ENCODE measurements at regions not wholly inside any gene's neighbourhood (a gene's known extent, or its start where the extent isn't known, plus 50 kb on each side); places are given as distances from the start of the nearest gene placed in this dataset.

- no peak for TF ChIP-seq EZH2 (IDR thresholded peaks at IDR 0.05)
- peak; percentile 85 for TF ChIP-seq CTCF (IDR thresholded peaks at IDR 0.05)
- TF ChIP-seq EZH2phosphoT487 (IDR thresholded peaks at IDR 0.05): no peak
These were observed 174.0 kb upstream of the PRICKLE2 start for GRCh38 chr3:64399205-64399800.

GRCh38 chr3:64398476-64398875, 173.2 kb upstream of the PRICKLE2 start:
- H2AFZ ChIP-seq (replicated peaks): no peak overlapping the region
- H3K9me3 Mint-ChIP-seq: no peaks in the 10 kb centered on the region
- peaks cover 23% of the 10 kb centered on the region for H3K4me1 Mint-ChIP-seq
- no peak for TF ChIP-seq EZH2phosphoT487 (IDR thresholded peaks at IDR 0.05)
- no peak for TF ChIP-seq CTCF (IDR thresholded peaks at IDR 0.05)
- H3K4me3 Mint-ChIP-seq: no peak overlapping the region
- no peaks in the 10 kb centered on the region for H3K27me3 ChIP-seq
- H3K9me3 ChIP-seq (ENCODE audit: low read depth): no peaks in the 10 kb centered on the region
- no peak overlapping the region for H3K9ac ChIP-seq
- no peak overlapping the region for H3K4me3 ChIP-seq
- peaks cover 19% of the 10 kb centered on the region for H3K4me1 ChIP-seq
- no peak overlapping the region for H3K27ac Mint-ChIP-seq
- no peaks in the 10 kb centered on the region for H3K79me2 ChIP-seq (ENCODE audit: low read depth)
- H3K27ac ChIP-seq: no peak overlapping the region
- no peaks in the 10 kb centered on the region for H3K36me3 ChIP-seq
- H4K20me1 ChIP-seq (ENCODE audit: low read depth): no peaks in the 10 kb centered on the region
- no peaks in the 10 kb centered on the region for H3K36me3 Mint-ChIP-seq
- H3F3A ChIP-seq (ENCODE audit: low read depth): peaks cover 20% of the 10 kb centered on the region
- no peak for DNase-seq (ENCODE audit: low spot score)
- no peak overlapping the region for H3K4me2 ChIP-seq
- H3K27me3 Mint-ChIP-seq (ENCODE audit: insufficient read depth, low read depth): peaks cover 3% of the 10 kb centered on the region

More at GRCh38 chr3:64399205-64399800, 174.0 kb upstream of the PRICKLE2 start:
- H4K20me1 ChIP-seq (ENCODE audit: low read depth): no peaks in the 10 kb centered on the region
- no peak overlapping the region for H2AFZ ChIP-seq (replicated peaks)
- H3K27me3 Mint-ChIP-seq (ENCODE audit: insufficient read depth, low read depth): peaks cover 3% of the 10 kb centered on the region
- H3K27me3 ChIP-seq: no peaks in the 10 kb centered on the region
- H3K4me2 ChIP-seq: no peak overlapping the region
- no peak overlapping the region for H3K9ac ChIP-seq
- no peaks in the 10 kb centered on the region for H3K36me3 Mint-ChIP-seq
- peak; percentile 67 for DNase-seq (ENCODE audit: low spot score)
- no peak overlapping the region for H3K4me3 Mint-ChIP-seq
- H3K9me3 ChIP-seq (ENCODE audit: low read depth): no peaks in the 10 kb centered on the region
- H3K9me3 Mint-ChIP-seq: no peaks in the 10 kb centered on the region
- no peak overlapping the region for H3K27ac Mint-ChIP-seq
- no peaks in the 10 kb centered on the region for H3K79me2 ChIP-seq (ENCODE audit: low read depth)
- H3K27ac ChIP-seq: no peak overlapping the region
- H3K4me3 ChIP-seq: no peak overlapping the region
- peaks cover 25% of the 10 kb centered on the region for H3K4me1 Mint-ChIP-seq
- no peaks in the 10 kb centered on the region for H3K36me3 ChIP-seq
- peaks cover 20% of the 10 kb centered on the region for H3F3A ChIP-seq (ENCODE audit: low read depth)
- peaks cover 19% of the 10 kb centered on the region for H3K4me1 ChIP-seq

GRCh38 chr3:64398006-64398405, 172.7 kb upstream of the PRICKLE2 start:
- Histone ChIP-seq H4K20me1 (ENCODE audit: low read depth) (no peaks in the 10 kb centered on the region), H2AFZ (replicated peaks) (no peak overlapping the region), H3K27me3 (no peaks in the 10 kb centered on the region), H3K4me3 (no peak overlapping the region), H3K4me2 (peak overlapping the region; percentile 27), H3K9me3 (ENCODE audit: low read depth) (no peaks in the 10 kb centered on the region), H3K36me3 (no peaks in the 10 kb centered on the region), H3K27ac (peak overlapping the region; percentile 39), H3K4me1 (peaks cover 19% of the 10 kb centered on the region), H3K79me2 (ENCODE audit: low read depth) (no peaks in the 10 kb centered on the region), H3F3A (ENCODE audit: low read depth) (peaks cover 20% of the 10 kb centered on the region), H3K9ac (no peak overlapping the region)
- Mint-ChIP-seq H3K4me3 (no peak overlapping the region), H3K4me1 (peaks cover 23% of the 10 kb centered on the region), H3K36me3 (no peaks in the 10 kb centered on the region), H3K27me3 (ENCODE audit: insufficient read depth, low read depth) (peaks cover 3% of the 10 kb centered on the region), H3K27ac (no peak overlapping the region), H3K9me3 (no peaks in the 10 kb centered on the region)
- peak; percentile 18 for DNase-seq (ENCODE audit: low spot score)
- TF ChIP-seq CTCF (IDR thresholded peaks at IDR 0.05): no peak
- no peak for TF ChIP-seq EZH2 (IDR thresholded peaks at IDR 0.05)
- no peak for TF ChIP-seq EZH2phosphoT487 (IDR thresholded peaks at IDR 0.05)
